GM12878 (cell line): ENCODE measurements at regions not wholly inside any gene's neighbourhood (a gene's known extent, or its start where the extent isn't known, plus 50 kb on each side); places are given as distances from the start of the nearest gene placed in this dataset.

Source experiments
- ATAC-seq: fragments of 200-7000 bp; cut with Tn5 transposase; 3 replicates; pipeline ENCODE4 v1.9.1; 2020; ENCODE audit warnings: mild to moderate bottlenecking, moderate library complexity
- BruUV-seq: library from RNA; stranded (reverse); fragments of 400-500 nt; replicated peaks from 2 replicates; lab custom pipeline; 2021; lab: Mats Ljungman, UMichigan
- CTCF ChIA-PET: fragments of 300-600 bp; sonication (Branson Sonifier 250); formaldehyde crosslinking; extraction: SDS; loops from one replicate; lab custom pipeline; 2021; ENCODE audit warnings: inconsistent platforms; lab: Yijun Ruan, JAX
- POLR2A ChIA-PET: fragments of 350-600 bp; formaldehyde crosslinking; extraction: SDS; loops from one replicate; lab custom pipeline; 2021; ENCODE audit warnings: inconsistent platforms; lab: Charles Lee
- RAD21 ChIA-PET: fragments of 300-600 bp; sonication (Branson Sonifier 250); formaldehyde crosslinking; loops from one replicate; lab custom pipeline; 2023; ENCODE audit warnings: antibody characterized with exemption; ENCODE audit not compliant: unreplicated experiment; lab: Charles Lee
- SMC1A ChIA-PET: fragments of 300-600 bp; sonication (Branson Sonifier 250); formaldehyde crosslinking; loops from one replicate; lab custom pipeline; 2023; ENCODE audit not compliant: unreplicated experiment, uncharacterized antibody; lab: Charles Lee
- DNase-seq: peaks from one replicate; pipeline ENCODE4 v3.0.0-alpha.2; 2011; ENCODE audit warnings: low read depth, low spot score
- FAIRE-seq: peaks from 3 replicates; lab custom pipeline; 2011; peaks lifted over from hg19 to GRCh38; lab: Jason Lieb, UNC
- H2AFZ ChIP-seq: 2 replicates; pipeline ENCODE4 v1.6.0; 2011; ENCODE audit warnings: low read depth, low read length, control low read depth; ENCODE audit not compliant: control insufficient read depth
- H3K27ac ChIP-seq: 2 replicates; pipeline ENCODE4 v1.5.1; 2011; ENCODE audit warnings: control low read depth; ENCODE audit not compliant: control insufficient read depth, insufficient read depth
- H3K27me3 ChIP-seq, 2 experiments: replicated peaks in 1 of 2; 2 replicates each; pipeline versions ENCODE4 v1.6.0 to v1.6.1; 2011; ENCODE audit warnings: low read length in 1 of 2; ENCODE audit not compliant: control insufficient read depth in 2 of 2, insufficient read depth in 2 of 2
- H3K36me3 ChIP-seq, 2 experiments: 2 replicates each; pipeline ENCODE4 v1.5.1; 2011; ENCODE audit warnings: low read length in 1 of 2; ENCODE audit not compliant: control insufficient read depth in 2 of 2, insufficient read depth in 2 of 2
- H3K4me1 ChIP-seq: 2 replicates; pipeline ENCODE4 v1.6.1; 2011; ENCODE audit warnings: mild to moderate bottlenecking, low read length, moderate library complexity, mixed read lengths; ENCODE audit not compliant: control insufficient read depth, insufficient read depth
- H3K4me2 ChIP-seq: 2 replicates; pipeline ENCODE4 v1.6.0; 2011; ENCODE audit warnings: control low read depth; ENCODE audit not compliant: control insufficient read depth, insufficient read depth
- H3K4me3 ChIP-seq: fragments of 200-600 bp; sonication (generic); 2 replicates; pipeline ENCODE4 v1.5.1; 2016
- H3K79me2 ChIP-seq: 2 replicates; pipeline ENCODE4 v1.6.0; 2011; ENCODE audit warnings: low read length; ENCODE audit not compliant: control insufficient read depth, insufficient read depth
- H3K9ac ChIP-seq: 2 replicates; pipeline ENCODE4 v1.8.0; 2011; ENCODE audit warnings: low read length, control low read depth, mixed read lengths; ENCODE audit not compliant: control insufficient read depth, insufficient read depth
- H3K9me3 ChIP-seq: replicated peaks from 3 replicates; pipeline ENCODE4 v1.5.1; 2011; ENCODE audit warnings: mild to moderate bottlenecking, low read length; ENCODE audit not compliant: control insufficient read depth, insufficient read depth
- H4K20me1 ChIP-seq: 2 replicates; pipeline ENCODE4 v1.6.0; 2011; ENCODE audit not compliant: control insufficient read depth, insufficient read depth
- ASH2L ChIP-seq: fragments of 300-600, 200-600 bp; sonication (generic); IDR thresholded peaks from 2 replicates; pipeline ENCODE4 v1.6.1; 2017; ENCODE audit warnings: low read depth, mild to moderate bottlenecking, borderline replicate concordance
- BHLHE40 ChIP-seq, 2 experiments: fragments of 450-650 bp in 1 of 2; IDR thresholded peaks; 2 replicates each; pipeline ENCODE4 v1.6.1; 2011 to 2017; ENCODE audit warnings: low read depth in 2 of 2, borderline replicate concordance in 1 of 2, improper control_type of control experiment in 1 of 2, low read length in 1 of 2, mild to moderate bottlenecking in 1 of 2
- BRCA1 ChIP-seq: IDR thresholded peaks from 2 replicates; pipeline ENCODE4 v1.6.1; 2011; ENCODE audit warnings: low read depth, low read length, improper control_type of control experiment
- CHD2 ChIP-seq: IDR thresholded peaks from 2 replicates; pipeline ENCODE4 v1.6.1; 2011; ENCODE audit warnings: low read depth, low read length, improper control_type of control experiment, borderline replicate concordance
- EED ChIP-seq: sonication (generic); IDR thresholded peaks from 2 replicates; pipeline ENCODE4 v1.6.1; 2016; ENCODE audit warnings: antibody characterized with exemption, low read depth
- EZH2 ChIP-seq: IDR thresholded peaks from 2 replicates; pipeline ENCODE4 v1.6.1; 2012; ENCODE audit warnings: low read depth, mild to moderate bottlenecking, control low read depth, inconsistent platforms, low read length, borderline replicate concordance; ENCODE audit not compliant: control insufficient read depth
- HDAC2 ChIP-seq: fragments of 200-600 bp; sonication (generic); IDR thresholded peaks from 2 replicates; pipeline ENCODE4 v1.6.1; 2017
- KDM1A ChIP-seq: fragments of 200-600 bp; sonication (generic); IDR thresholded peaks from 2 replicates; pipeline ENCODE4 v1.6.1; 2016; ENCODE audit warnings: borderline replicate concordance
- MEF2B ChIP-seq: fragments of 450-650 bp; IDR thresholded peaks from 2 replicates; pipeline ENCODE4 v1.6.1; 2018; ENCODE audit warnings: mild to moderate bottlenecking, moderate library complexity; ENCODE audit not compliant: partially characterized antibody, poor library complexity, severe bottlenecking
- MTA3 ChIP-seq: IDR thresholded peaks from 2 replicates; pipeline ENCODE4 v1.6.1; 2012; ENCODE audit warnings: low read length, inconsistent platforms, borderline replicate concordance
- MYC ChIP-seq: IDR thresholded peaks from 2 replicates; pipeline ENCODE4 v1.6.1; 2011; ENCODE audit warnings: mild to moderate bottlenecking, low read length, moderate library complexity, inconsistent platforms; ENCODE audit not compliant: insufficient read depth, insufficient replicate concordance, insufficient read length, severe bottlenecking
- NFXL1 ChIP-seq: fragments of 450-650 bp; IDR thresholded peaks from 2 replicates; pipeline ENCODE4 v1.6.1; 2017; ENCODE audit warnings: antibody characterized with exemption, mild to moderate bottlenecking, borderline replicate concordance
- NFYB ChIP-seq: IDR thresholded peaks from 2 replicates; pipeline ENCODE4 v1.6.1; 2011; ENCODE audit warnings: low read depth, mild to moderate bottlenecking, low read length, improper control_type of control experiment, moderate library complexity; ENCODE audit not compliant: insufficient read depth
- RAD51 ChIP-seq: fragments of 450-650 bp; IDR thresholded peaks from 2 replicates; pipeline ENCODE4 v1.6.1; 2016; ENCODE audit warnings: moderate library complexity, mild to moderate bottlenecking, inconsistent platforms
- SUZ12 ChIP-seq: fragments of 200-600 bp; sonication (generic); IDR thresholded peaks from one replicate; pipeline ENCODE4 v1.6.1; 2018; ENCODE audit warnings: antibody characterized with exemption, mild to moderate bottlenecking; ENCODE audit not compliant: unreplicated experiment
- TBL1XR1 ChIP-seq: IDR thresholded peaks from 2 replicates; pipeline ENCODE4 v1.6.1; 2012; ENCODE audit warnings: low read depth, low read length, improper control_type of control experiment
- YY1 ChIP-seq: IDR thresholded peaks from 2 replicates; pipeline ENCODE4 v1.6.1; 2011; ENCODE audit warnings: low read depth, mild to moderate bottlenecking, low read length
- WGBS: methylation state at CpG from one replicate; pipeline ENCODE4 v1.1.6; 2016; ENCODE audit warnings: low lambda C conversion rate; ENCODE audit not compliant: insufficient replicate concordance, insufficient coverage; ENCODE audit errors: missing lambda C conversion rate; 5-methylcytosine and 5-hydroxymethylcytosine counted together
- in situ Hi-C: fragments of 300-500 bp; cut with MboI; formaldehyde crosslinking; loops from 9 replicates; pipeline ENCODE4 v1.14.3; 2018; ENCODE audit warnings: mixed read lengths
- intact Hi-C: fragments of 100-400 bp; cut with micrococcal nuclease; formaldehyde crosslinking; loops from one replicate; pipeline ENCODE4 v1.14.2; 2022; ENCODE audit not compliant: unreplicated experiment
- TF ChIP-seq, protein P1 (sequence below): fragments of 450-650 bp; IDR thresholded peaks from 2 replicates; pipeline ENCODE4 v1.6.1; 2017; ENCODE audit warnings: mild to moderate bottlenecking, moderate library complexity
- TF ChIP-seq, protein P2 (sequence below): IDR thresholded peaks from 2 replicates; pipeline ENCODE4 v1.6.1; 2012; ENCODE audit warnings: low read length, inconsistent platforms

DNA sequence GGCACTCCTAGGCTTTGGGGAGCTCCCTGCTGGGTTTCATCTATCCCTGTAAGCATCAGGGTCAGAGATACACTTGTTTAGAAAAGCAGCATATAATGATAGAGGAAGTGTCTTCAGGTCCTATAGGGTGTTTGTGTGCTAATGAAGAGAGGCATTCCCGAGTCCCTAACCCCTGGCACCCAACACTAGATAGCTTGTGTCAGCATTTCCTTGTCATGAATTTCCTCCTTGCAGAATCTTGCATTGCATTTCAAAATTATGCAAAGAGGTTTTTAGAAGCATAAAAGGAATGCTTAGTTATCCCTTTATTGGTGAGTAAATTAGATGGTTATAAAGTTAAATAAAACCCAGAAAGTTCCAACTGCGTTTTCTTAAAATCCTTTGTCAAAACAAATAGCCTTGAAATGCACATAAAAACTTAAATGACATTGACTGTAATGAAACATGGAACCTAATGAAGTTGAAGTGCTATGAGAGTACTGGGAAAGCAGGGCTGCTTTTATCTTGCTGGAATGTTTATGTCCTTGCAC is 63.7 kb upstream of the LHCGR start:
- ATAC-seq = no peak
- no TSS peak for BruUV-seq

More for the DNA sequence above, 63.7 kb upstream of the LHCGR start:
- Histone ChIP-seq H3K27me3 (no peaks in the 10 kb centered on the region), H3K9me3 (no peaks in the 10 kb centered on the region), H3K4me1 (no peaks in the 10 kb centered on the region), H2AFZ (no peak overlapping the region), H3K36me3 (no peaks in the 10 kb centered on the region), H3K27ac (no peak overlapping the region), H4K20me1 (no peaks in the 10 kb centered on the region), H3K79me2 (no peaks in the 10 kb centered on the region), H3K9ac (no peak overlapping the region), H3K4me2 (no peak overlapping the region), H3K4me3 (no peak overlapping the region)
- SMC1A ChIA-PET = no interaction called here
- POLR2A ChIA-PET = no interaction called here
- FAIRE-seq = no peak
- no peak for DNase-seq
- CTCF ChIA-PET = no interaction called here
- in situ Hi-C loops = no loop called here
- no peak for TF ChIP-seq MYC
- no peak for TF ChIP-seq NFYB
- TF ChIP-seq YY1 = no peak
- no peak for TF ChIP-seq NFXL1
- TF ChIP-seq, protein P1, sequence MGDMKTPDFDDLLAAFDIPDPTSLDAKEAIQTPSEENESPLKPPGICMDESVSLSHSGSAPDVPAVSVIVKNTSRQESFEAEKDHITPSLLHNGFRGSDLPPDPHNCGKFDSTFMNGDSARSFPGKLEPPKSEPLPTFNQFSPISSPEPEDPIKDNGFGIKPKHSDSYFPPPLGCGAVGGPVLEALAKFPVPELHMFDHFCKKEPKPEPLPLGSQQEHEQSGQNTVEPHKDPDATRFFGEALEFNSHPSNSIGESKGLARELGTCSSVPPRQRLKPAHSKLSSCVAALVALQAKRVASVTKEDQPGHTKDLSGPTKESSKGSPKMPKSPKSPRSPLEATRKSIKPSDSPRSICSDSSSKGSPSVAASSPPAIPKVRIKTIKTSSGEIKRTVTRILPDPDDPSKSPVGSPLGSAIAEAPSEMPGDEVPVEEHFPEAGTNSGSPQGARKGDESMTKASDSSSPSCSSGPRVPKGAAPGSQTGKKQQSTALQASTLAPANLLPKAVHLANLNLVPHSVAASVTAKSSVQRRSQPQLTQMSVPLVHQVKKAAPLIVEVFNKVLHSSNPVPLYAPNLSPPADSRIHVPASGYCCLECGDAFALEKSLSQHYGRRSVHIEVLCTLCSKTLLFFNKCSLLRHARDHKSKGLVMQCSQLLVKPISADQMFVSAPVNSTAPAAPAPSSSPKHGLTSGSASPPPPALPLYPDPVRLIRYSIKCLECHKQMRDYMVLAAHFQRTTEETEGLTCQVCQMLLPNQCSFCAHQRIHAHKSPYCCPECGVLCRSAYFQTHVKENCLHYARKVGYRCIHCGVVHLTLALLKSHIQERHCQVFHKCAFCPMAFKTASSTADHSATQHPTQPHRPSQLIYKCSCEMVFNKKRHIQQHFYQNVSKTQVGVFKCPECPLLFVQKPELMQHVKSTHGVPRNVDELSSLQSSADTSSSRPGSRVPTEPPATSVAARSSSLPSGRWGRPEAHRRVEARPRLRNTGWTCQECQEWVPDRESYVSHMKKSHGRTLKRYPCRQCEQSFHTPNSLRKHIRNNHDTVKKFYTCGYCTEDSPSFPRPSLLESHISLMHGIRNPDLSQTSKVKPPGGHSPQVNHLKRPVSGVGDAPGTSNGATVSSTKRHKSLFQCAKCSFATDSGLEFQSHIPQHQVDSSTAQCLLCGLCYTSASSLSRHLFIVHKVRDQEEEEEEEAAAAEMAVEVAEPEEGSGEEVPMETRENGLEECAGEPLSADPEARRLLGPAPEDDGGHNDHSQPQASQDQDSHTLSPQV = no peak
- no peak for TF ChIP-seq BHLHE40 (IDR thresholded peaks at IDR 0.05; ENCODE audit: borderline replicate concordance in 1 of 2, low read depth in 2 of 2, low read length in 1 of 2)
- no peak for TF ChIP-seq SUZ12
- TF ChIP-seq ASH2L = no peak
- TF ChIP-seq RAD51 = no peak
- TF ChIP-seq BRCA1 = no peak
- TF ChIP-seq, protein P2, sequence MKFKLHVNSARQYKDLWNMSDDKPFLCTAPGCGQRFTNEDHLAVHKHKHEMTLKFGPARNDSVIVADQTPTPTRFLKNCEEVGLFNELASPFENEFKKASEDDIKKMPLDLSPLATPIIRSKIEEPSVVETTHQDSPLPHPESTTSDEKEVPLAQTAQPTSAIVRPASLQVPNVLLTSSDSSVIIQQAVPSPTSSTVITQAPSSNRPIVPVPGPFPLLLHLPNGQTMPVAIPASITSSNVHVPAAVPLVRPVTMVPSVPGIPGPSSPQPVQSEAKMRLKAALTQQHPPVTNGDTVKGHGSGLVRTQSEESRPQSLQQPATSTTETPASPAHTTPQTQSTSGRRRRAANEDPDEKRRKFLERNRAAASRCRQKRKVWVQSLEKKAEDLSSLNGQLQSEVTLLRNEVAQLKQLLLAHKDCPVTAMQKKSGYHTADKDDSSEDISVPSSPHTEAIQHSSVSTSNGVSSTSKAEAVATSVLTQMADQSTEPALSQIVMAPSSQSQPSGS = no peak
- no peak for TF ChIP-seq EED
- no peak for TF ChIP-seq EZH2
- TF ChIP-seq KDM1A = no peak
- no peak for TF ChIP-seq HDAC2
- no peak for TF ChIP-seq TBL1XR1
- no peak for TF ChIP-seq CHD2
- no peak for TF ChIP-seq MEF2B
- no peak for TF ChIP-seq MTA3
- intact Hi-C loops = no loop called here
- 0% methylated on average over 2 of the region's 2 CpGs for WGBS
- RAD21 ChIA-PET = no interaction called here
